ENCODE measurements at regions not wholly inside any gene's neighbourhood (a gene's known extent, or its start where the extent isn't known, plus 50 kb on each side); places are given as distances from the start of the nearest gene placed in this dataset.
"Not testable (repeated sequence)": the region's sequence is repeated elsewhere in the genome, so short reads cannot be mapped to it uniquely, and the experiment has no call there.

DNA sequence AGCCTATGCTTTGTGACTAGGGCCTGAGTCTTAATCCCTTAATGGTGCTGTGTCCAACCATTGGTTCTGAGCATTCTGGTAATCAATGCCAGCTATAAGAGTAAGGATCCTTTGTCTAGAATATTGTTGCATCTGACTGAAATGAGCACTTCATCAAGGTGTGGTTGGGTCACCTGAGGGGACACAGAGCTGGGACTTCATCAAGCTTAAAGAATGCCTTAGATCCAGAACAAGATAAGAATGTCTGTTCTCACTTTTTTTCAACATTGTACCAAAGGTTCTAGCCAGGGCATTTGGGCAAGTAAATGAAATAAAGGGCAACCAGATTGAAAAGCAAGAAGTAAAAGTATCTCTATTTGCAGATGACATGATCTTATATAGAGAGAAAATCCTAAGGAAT is 280.4 kb downstream of the MTERF1 start:
- TF ChIP-seq, protein P1, sequence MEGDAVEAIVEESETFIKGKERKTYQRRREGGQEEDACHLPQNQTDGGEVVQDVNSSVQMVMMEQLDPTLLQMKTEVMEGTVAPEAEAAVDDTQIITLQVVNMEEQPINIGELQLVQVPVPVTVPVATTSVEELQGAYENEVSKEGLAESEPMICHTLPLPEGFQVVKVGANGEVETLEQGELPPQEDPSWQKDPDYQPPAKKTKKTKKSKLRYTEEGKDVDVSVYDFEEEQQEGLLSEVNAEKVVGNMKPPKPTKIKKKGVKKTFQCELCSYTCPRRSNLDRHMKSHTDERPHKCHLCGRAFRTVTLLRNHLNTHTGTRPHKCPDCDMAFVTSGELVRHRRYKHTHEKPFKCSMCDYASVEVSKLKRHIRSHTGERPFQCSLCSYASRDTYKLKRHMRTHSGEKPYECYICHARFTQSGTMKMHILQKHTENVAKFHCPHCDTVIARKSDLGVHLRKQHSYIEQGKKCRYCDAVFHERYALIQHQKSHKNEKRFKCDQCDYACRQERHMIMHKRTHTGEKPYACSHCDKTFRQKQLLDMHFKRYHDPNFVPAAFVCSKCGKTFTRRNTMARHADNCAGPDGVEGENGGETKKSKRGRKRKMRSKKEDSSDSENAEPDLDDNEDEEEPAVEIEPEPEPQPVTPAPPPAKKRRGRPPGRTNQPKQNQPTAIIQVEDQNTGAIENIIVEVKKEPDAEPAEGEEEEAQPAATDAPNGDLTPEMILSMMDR (IDR thresholded peaks at IDR 0.05; ENCODE audit: borderline replicate concordance, insufficient read depth, low read depth, low read length) = no peak
- H3K4me3 ChIP-seq (ENCODE audit: low read depth, low read length) = no peak overlapping the region

DNA sequence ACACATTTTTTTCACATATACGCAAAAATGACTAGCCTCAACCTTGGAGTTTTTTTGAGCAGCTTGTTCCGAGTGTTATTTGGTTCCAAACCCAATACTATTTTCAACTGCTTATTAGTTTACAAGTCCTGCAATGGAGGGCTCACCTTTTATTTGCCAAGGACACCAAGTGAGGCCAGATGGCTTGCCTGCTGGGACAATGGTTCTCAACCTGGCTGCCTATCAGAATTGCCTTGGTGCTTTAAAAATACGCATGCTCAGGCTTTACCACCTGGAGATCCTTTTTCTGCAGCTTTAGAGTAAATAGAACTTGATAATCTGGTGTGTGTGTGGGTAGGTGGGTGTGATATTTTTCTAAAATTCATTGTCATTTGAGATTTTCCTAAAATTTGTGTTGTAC is 276.8 kb downstream of the MTERF1 start:
- TF ChIP-seq, protein P1 (IDR thresholded peaks at IDR 0.05; ENCODE audit: borderline replicate concordance, insufficient read depth, low read depth, low read length) = no peak

DNA sequence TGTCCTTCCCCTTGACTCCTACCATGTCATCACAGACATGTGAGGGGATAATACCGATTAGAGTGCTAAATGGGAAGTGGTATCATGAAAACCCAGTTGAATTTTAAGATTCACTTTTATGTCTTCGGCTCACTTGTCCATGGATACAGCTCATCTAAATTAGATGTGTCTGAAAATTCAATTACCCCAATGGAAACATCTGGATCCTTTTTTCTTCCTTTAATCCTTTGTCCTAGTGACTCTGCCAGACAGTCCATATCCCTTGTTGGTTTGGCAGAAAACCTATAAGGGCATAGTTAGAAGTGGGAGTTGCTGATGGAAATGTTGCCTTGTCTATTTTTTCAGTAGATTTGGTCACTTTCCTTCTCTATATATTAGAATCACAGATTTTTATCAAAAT is 271.9 kb downstream of the MTERF1 start:
- H3K4me3 ChIP-seq (ENCODE audit: low read depth, low read length) = no peak overlapping the region
- TF ChIP-seq, protein P1 (IDR thresholded peaks at IDR 0.05; ENCODE audit: borderline replicate concordance, insufficient read depth, low read depth, low read length) = no peak

More for the DNA sequence above, 276.8 kb downstream of the MTERF1 start:
- no peak overlapping the region for H3K4me3 ChIP-seq (ENCODE audit: low read depth, low read length)

DNA sequence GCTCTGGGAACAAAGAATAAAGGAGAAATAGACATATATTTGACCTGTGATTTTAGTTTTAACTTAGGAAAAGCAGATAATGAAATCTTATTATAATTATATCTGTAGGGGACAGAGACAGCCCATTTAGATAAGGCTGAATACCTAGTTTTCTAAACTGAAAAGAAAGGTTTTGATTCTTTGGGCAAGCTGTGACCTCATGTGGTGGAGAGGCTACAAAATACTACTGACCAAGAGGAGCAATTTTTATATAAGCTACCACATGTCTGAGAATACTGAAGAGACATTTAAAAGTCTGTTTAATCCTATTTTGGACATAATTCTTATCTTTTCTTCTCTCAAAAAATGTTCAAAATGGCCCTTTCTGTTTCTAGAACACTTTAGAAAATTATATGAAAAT is 271.0 kb downstream of the MTERF1 start:
- TF ChIP-seq, protein P1 (IDR thresholded peaks at IDR 0.05; ENCODE audit: borderline replicate concordance, insufficient read depth, low read depth, low read length) = no peak
- H3K4me3 ChIP-seq (ENCODE audit: low read depth, low read length) = no peak overlapping the region

DNA sequence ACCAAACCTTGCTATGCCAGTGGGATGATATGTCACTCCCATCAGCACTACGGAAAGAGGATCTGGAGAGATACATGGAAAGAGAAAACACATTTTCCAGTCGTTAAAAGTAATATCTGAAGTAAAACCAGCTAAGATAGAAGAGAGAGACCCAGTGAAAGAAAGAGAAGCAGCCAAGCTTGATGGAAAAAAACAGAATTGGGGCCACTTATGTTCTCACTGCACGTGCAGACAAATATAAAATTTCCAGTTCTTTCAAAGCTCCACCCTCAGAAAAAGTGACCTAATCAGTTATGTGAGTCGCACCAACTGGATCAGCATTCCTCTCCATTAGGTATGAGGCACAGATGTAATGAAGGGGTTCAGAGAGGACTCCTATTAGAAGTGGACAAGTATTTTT is 266.1 kb downstream of the MTERF1 start:
- no peak overlapping the region for H3K4me3 ChIP-seq (ENCODE audit: low read depth, low read length)
- TF ChIP-seq, protein P1 (IDR thresholded peaks at IDR 0.05; ENCODE audit: borderline replicate concordance, insufficient read depth, low read depth, low read length) = no peak

DNA sequence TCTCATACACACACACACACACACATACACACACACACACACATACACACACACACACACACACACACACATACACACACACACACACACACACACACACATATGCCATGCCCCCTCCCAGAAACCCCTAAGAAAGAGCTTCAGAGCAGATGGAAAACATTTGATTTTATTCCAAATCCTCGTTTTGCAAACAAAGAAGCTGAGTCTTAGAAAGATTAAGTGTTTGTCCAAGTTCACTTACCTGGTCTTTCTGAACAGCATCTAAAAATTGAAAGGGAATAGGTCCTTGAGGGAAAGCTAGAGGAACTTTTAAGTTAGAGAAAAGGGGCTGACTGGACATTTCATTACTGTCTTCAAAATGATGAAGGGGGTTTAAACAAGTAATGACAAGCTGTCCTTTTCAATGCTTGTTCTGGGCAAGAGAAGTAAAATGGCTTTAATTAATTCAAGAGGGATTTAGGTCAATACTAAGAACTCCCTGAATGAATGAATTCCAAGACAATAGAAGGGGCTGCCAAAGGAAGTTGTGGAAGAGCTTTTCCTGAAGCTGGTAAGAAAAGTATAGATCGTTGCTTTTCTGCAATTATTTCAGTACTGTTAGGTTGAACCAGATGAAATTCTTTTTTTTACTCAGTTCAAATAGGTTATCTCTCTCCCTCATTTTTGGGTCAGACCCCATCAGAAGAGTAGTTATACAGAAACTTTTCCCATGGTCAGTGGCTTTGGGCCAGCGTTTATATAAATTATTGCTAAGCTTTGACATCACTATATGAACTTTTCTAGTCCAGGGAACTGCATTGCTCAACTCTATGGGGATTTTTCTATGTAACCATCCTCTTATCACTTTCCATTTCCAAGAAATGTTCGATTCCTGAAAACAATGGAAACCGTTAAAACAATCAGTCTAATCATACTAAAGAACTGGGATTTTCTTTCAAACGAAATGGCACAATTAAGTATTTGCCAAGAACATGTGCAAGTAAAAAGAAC is 261.4 kb downstream of the MTERF1 start:
- TF ChIP-seq, protein P1 (IDR thresholded peaks at IDR 0.05; ENCODE audit: borderline replicate concordance, insufficient read depth, low read depth, low read length) = no peak
- no peak overlapping the region for H3K4me3 ChIP-seq (ENCODE audit: low read depth, low read length)

DNA sequence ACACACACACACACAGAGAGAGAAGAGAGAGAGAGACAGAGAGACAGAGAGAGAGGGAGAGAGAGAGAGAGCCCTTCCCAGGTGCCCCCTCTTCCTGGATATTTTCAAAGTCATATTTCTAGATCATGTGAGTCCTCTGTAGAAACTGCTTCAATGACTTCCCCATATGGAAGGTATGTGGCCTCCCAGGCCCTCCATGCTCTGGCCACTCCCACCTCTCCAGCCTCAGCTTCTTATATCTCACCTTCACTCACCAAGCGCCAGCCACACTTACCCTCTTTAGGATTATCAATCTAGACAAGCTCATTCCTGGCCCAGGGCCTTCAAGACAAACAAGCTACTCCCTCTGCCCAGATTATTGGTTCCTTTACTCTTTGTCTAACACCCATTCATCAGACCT is 259.7 kb downstream of the MTERF1 start:
- TF ChIP-seq, protein P1 (IDR thresholded peaks at IDR 0.05; ENCODE audit: borderline replicate concordance, insufficient read depth, low read depth, low read length) = no peak
- no peak overlapping the region for H3K4me3 ChIP-seq (ENCODE audit: low read depth, low read length)

DNA sequence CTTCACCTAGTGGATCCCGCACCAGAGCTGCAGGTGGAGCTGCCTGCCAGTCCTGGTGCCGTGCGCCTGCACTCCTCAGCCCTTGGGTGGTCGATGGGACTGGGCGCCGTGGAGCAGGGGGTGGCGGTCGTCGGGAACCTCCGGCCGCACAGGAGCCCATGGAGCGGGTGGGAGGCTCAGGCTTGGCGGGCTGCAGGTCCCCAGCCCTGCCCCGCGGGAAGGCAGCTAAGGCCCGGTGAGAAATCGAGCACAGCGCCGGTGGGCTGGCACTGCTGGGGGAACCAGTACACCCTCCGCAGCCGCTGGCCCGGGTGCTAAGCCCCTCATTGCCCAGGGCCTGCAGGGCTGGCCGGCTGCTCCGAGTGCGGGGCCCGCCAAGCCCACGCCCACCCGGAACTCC is 253.2 kb downstream of the MTERF1 start:
- not testable (repeated sequence) for H3K4me3 ChIP-seq (ENCODE audit: low read depth, low read length)
